Esophagus squamous epithelium (tissue), 4 donors: ENCODE measurements at regions not wholly inside any gene's neighbourhood (a gene's known extent, or its start where the extent isn't known, plus 50 kb on each side); places are given as distances from the start of the nearest gene placed in this dataset.

Experiments used
- CTCF ChIP-seq, 6 experiments: fragments of 450-650 bp in 4 of 6; fragments of 200-600 bp in 2 of 6; sonication (generic) in 2 of 6; IDR thresholded peaks; one replicate each; pipeline ENCODE4 v1.5.1; 2016 to 2019; ENCODE audit warnings: antibody characterized with exemption in 6 of 6, mild to moderate bottlenecking in 4 of 6, moderate library complexity in 4 of 6
- POLR2A ChIP-seq, 4 donors: fragments of 450-650 bp; IDR thresholded peaks; one replicate each; pipeline ENCODE4 v1.6.1; 2017; ENCODE audit warnings: antibody characterized with exemption in 4 of 4, mild to moderate bottlenecking in 4 of 4, moderate library complexity in 3 of 4

GRCh38 chr16:31710134-31710533 is 163.5 kb upstream of the ZNF267 start:
- TF ChIP-seq CTCF (IDR thresholded peaks at IDR 0.05) (no peak), POLR2A (IDR thresholded peaks at IDR 0.05) (no peak)
